NT2/D1 (cell line): ENCODE measurements at regions not wholly inside any gene's neighbourhood (a gene's known extent, or its start where the extent isn't known, plus 50 kb on each side); places are given as distances from the start of the nearest gene placed in this dataset.

ENCODE experiments used
- DNase-seq: peaks from one replicate; pipeline ENCODE4 v3.0.0-alpha.2; 2011; ENCODE audit warnings: low read depth, low spot score
- H3K27me3 ChIP-seq: 2 replicates; pipeline ENCODE4 v1.6.0; 2011; ENCODE audit warnings: mild to moderate bottlenecking; ENCODE audit not compliant: insufficient read length, insufficient read depth
- H3K36me3 ChIP-seq: 2 replicates; pipeline ENCODE4 v1.6.1; 2011; ENCODE audit warnings: mild to moderate bottlenecking, low read length, mixed read lengths; ENCODE audit not compliant: insufficient read depth, insufficient read length
- H3K4me1 ChIP-seq: 2 replicates; pipeline ENCODE4 v1.5.1; 2011; ENCODE audit not compliant: insufficient read depth, insufficient read length
- H3K4me3 ChIP-seq: 2 replicates; pipeline ENCODE4 v1.5.1; 2011; ENCODE audit warnings: low read depth; ENCODE audit not compliant: insufficient read length
- H3K9ac ChIP-seq: 2 replicates; pipeline ENCODE4 v1.6.0; 2011; ENCODE audit warnings: low read depth; ENCODE audit not compliant: insufficient read length
- H3K9me3 ChIP-seq: 2 replicates; pipeline ENCODE4 v1.5.1; 2011; ENCODE audit warnings: mild to moderate bottlenecking, low read length; ENCODE audit not compliant: insufficient read depth
- SUZ12 ChIP-seq: IDR thresholded peaks from 2 replicates; pipeline ENCODE4 v1.6.1; 2011; ENCODE audit not compliant: insufficient read length, insufficient read depth; ENCODE audit errors: extremely low read depth
- YY1 ChIP-seq: IDR thresholded peaks from 2 replicates; pipeline ENCODE4 v1.6.1; 2011; ENCODE audit not compliant: insufficient read length, insufficient read depth
- ZNF274 ChIP-seq: IDR thresholded peaks from 2 replicates; pipeline ENCODE4 v1.6.1; 2011; ENCODE audit warnings: mild to moderate bottlenecking, low read depth, low read length

DNA sequence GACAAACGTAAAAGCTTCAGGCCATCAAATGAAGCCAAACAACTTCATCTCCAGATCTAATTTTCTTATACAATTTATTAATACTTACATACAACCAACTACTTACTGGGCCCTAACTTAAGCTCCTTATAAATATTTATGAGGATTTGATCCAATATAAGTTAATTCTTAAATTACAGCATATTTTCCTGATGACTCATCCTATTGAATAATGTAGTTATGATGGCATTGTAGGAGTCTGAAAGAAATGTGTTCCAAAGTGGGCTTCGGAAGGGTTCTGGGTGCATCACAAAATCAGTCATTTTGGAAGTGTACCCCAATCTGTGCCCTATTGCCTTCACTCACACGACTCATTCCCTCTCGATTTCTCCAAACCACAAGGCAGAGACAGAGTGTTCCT lies 455.1 kb upstream of the CTSO start:
- H3K9ac ChIP-seq, result no peak overlapping the region
- TF ChIP-seq YY1, result no peak
- TF ChIP-seq SUZ12, result no peak
- TF ChIP-seq ZNF274, result no peak
- no peak for DNase-seq

DNA sequence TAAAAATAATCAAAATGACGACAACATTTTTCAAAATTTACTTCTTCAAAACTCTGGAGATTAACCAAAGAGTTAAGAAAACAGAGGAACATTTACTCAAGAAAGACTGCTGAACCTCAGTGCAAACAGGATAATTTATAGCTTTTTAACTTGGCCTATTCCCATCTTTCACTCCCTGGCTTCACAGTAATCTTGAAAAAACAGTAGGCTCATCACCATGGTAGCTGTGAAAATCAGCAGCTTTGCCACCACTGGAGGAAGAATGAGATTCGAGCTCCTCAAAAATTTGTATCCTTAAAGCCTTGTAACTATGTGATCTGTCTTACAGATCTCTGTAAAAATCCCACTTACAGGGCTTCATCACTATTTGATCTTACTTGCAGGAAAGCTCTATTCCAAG lies 447.7 kb upstream of the CTSO start:
- DNase-seq, result no peak
- TF ChIP-seq ZNF274, result no peak
- TF ChIP-seq YY1, result no peak
- no peak for TF ChIP-seq SUZ12
- H3K4me3 ChIP-seq, result no peak overlapping the region
- H3K4me1 ChIP-seq, result no peaks in the 10 kb centered on the region
- no peaks in the 10 kb centered on the region for H3K27me3 ChIP-seq
- H3K9me3 ChIP-seq, result no peaks in the 10 kb centered on the region
- no peak overlapping the region for H3K9ac ChIP-seq
- H3K36me3 ChIP-seq, result no peaks in the 10 kb centered on the region

More for the DNA sequence above, 455.1 kb upstream of the CTSO start:
- H3K9me3 ChIP-seq, result no peaks in the 10 kb centered on the region
- no peaks in the 10 kb centered on the region for H3K4me1 ChIP-seq
- no peaks in the 10 kb centered on the region for H3K27me3 ChIP-seq
- no peaks in the 10 kb centered on the region for H3K36me3 ChIP-seq
- no peak overlapping the region for H3K4me3 ChIP-seq

DNA sequence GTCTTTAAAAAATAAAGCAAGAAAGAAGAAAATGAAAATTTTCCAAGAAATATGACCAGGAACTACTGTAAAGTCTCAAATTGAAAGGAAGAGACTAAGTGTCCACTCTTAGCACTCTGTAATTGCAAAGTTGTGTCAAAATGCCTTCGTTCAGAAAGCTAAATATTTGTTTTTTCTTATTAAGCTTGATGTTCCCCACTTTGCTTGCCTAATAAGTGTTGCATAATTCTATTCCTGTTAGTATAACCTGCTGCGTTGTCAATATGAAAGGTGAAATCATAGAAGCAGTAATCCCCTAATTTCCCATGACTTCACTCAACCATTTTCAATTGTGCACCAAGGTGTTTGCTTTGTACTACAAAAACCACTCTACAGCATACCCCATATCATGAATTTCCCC lies 442.9 kb upstream of the CTSO start:
- Histone ChIP-seq H3K9me3 (no peaks in the 10 kb centered on the region), H3K36me3 (no peaks in the 10 kb centered on the region), H3K4me3 (no peak overlapping the region), H3K9ac (no peak overlapping the region), H3K27me3 (no peaks in the 10 kb centered on the region), H3K4me1 (no peaks in the 10 kb centered on the region)
- no peak for TF ChIP-seq YY1
- no peak for TF ChIP-seq ZNF274
- TF ChIP-seq SUZ12, result no peak
- DNase-seq, result no peak

DNA sequence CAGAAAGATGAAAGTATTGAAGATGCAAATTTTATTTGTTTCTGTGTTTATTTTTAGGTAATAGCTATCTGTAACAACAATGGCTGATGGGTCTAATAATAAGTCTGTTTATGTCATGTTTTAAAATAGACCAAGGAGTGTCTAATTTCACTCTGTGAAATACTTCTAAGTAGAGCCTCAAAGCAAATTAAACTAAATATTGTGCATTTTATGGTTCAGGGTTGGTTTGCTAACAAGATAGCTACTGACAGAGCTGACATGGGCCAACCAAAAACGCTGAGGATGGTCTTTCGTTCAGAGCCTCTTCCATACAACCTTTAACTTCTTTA lies 437.6 kb upstream of the CTSO start:
- no peaks in the 10 kb centered on the region for H3K4me1 ChIP-seq
- no peaks in the 10 kb centered on the region for H3K27me3 ChIP-seq
- no peak overlapping the region for H3K9ac ChIP-seq
- no peak for DNase-seq
- no peaks in the 10 kb centered on the region for H3K36me3 ChIP-seq
- no peaks in the 10 kb centered on the region for H3K9me3 ChIP-seq
- TF ChIP-seq ZNF274 (no peak), SUZ12 (no peak), YY1 (no peak)
- H3K4me3 ChIP-seq, result no peak overlapping the region

DNA sequence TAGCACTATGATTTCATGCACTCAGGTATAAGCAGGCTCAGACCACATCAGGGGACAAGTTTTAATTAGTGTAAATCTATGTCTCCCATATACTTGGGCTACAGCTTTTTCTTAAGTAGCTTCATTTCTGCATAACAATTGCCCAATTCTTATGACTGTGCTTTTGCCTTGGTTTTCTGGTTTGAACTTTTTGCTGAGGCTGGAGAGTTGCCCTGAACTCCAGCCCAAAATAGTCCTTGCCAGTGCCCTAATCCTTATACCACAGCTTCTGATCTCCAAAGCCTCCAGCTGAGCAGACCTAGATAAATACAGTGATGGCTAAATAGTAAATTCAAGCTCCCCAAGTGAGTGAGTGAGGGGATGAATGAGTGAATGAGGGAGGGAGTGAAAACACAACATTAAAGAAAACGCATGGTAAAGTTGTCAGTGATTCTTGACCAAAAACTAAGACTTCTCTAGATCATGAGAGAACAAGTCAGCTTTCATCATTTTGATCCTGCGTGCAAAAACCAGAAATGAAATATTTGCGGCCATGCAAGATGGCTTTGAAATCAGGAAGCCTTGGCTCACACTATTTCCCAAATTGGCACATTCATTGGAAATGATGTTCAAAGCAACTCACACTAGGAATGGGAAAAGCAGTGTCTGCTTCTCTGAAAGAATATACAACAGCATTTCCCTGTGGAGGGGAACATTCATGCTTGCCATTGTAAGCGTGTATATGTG lies 437.1 kb upstream of the CTSO start:
- no peak overlapping the region for H3K4me3 ChIP-seq
- no peak for TF ChIP-seq YY1
- no peak for TF ChIP-seq ZNF274
- no peak for TF ChIP-seq SUZ12
- no peaks in the 10 kb centered on the region for H3K4me1 ChIP-seq
- H3K9me3 ChIP-seq, result no peaks in the 10 kb centered on the region
- no peaks in the 10 kb centered on the region for H3K27me3 ChIP-seq
- no peak for DNase-seq
- H3K9ac ChIP-seq, result no peak overlapping the region
- no peaks in the 10 kb centered on the region for H3K36me3 ChIP-seq

DNA sequence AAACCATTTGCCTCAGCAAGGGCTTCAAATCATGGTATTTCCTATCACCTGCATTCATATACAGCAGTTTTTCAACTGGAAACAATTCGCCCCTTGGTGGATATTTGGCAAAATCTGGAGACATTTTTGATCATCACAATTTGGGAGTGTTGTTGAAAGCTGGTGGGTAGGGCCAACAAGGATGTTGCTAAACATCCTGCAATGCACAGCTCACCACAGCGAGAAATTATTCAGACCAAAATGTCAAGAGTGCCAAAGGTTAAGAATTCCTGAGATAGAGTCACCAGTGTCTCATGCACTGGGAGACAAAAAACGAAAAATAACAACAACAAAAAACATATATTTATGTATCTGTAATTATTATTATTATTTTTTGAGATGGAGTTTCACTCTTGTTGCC lies 435.2 kb upstream of the CTSO start:
- no peak for DNase-seq
- no peak for TF ChIP-seq ZNF274
- TF ChIP-seq YY1, result no peak
- TF ChIP-seq SUZ12, result no peak

DNA sequence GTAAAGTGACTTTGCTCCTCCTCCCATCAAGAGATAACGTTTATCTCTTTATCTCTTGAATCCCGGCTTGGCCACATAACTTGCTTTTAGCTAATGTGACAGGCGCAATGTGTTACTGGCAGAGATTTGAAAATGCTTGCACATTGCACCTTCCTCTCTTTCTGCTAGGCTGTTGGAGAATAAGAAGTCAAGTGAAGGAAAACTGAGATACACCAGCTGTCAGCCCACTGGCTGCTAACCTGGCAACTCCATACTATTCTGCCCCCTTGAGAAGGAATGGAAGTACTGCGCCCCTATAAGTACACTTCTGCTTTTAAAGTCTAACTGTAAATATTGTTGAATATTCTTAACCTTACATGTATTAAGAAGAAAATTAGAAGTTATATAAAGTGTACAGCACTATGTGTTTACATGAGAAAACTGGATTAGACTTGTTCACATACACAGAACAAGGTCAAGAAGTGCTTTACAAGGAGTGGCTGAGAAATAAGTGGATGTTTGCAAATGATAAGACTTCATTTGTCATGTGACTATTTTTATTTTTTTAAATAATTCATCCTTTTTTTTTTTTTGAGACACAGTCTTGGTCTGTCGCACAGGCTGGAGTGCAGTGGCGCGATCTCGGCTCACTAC lies 424.5 kb upstream of the CTSO start:
- Histone ChIP-seq H3K9me3 (no peaks in the 10 kb centered on the region), H3K4me3 (no peak overlapping the region), H3K4me1 (no peaks in the 10 kb centered on the region), H3K9ac (no peak overlapping the region), H3K36me3 (no peaks in the 10 kb centered on the region), H3K27me3 (no peaks in the 10 kb centered on the region)
- TF ChIP-seq ZNF274 (no peak), YY1 (no peak), SUZ12 (no peak)
- peak; percentile 15 for DNase-seq

More for the DNA sequence above, 435.2 kb upstream of the CTSO start:
- H3K9me3 ChIP-seq, result no peaks in the 10 kb centered on the region
- H3K36me3 ChIP-seq, result no peaks in the 10 kb centered on the region
- H3K27me3 ChIP-seq, result no peaks in the 10 kb centered on the region
- H3K9ac ChIP-seq, result no peak overlapping the region
- H3K4me1 ChIP-seq, result no peaks in the 10 kb centered on the region
- H3K4me3 ChIP-seq, result no peak overlapping the region
